Esophagus muscularis mucosa (tissue), 4 donors: ENCODE measurements at regions not wholly inside any gene's neighbourhood (a gene's known extent, or its start where the extent isn't known, plus 50 kb on each side); places are given as distances from the start of the nearest gene placed in this dataset.
"Not testable (repeated sequence)": the region's sequence is repeated elsewhere in the genome, so short reads cannot be mapped to it uniquely, and the experiment has no call there.

Experiments used
- DNase-seq: peaks from one replicate; pipeline ENCODE4 v3.0.0-alpha.2; 2017; ENCODE audit errors: extremely low spot score
- H3K27ac ChIP-seq, 4 donors: fragments of 200-600 bp; sonication (generic); replicated peaks in 1 of 4; 1 replicate in 3 of 4; 2 replicates in 1 of 4; pipeline ENCODE4 v1.5.1; 2016 to 2019; ENCODE audit warnings: mild to moderate bottlenecking in 1 of 4
- H3K27me3 ChIP-seq, 4 donors: fragments of 200-600 bp; sonication (generic); one replicate each; pipeline versions ENCODE4 v1.5.1 to v1.6.0; 2016 to 2019
- H3K36me3 ChIP-seq, 4 donors: fragments of 200-600 bp; sonication (generic); one replicate each; pipeline ENCODE4 v1.5.1; 2016 to 2019
- H3K4me1 ChIP-seq, 4 donors: fragments of 200-600 bp; sonication (generic); one replicate each; pipeline ENCODE4 v1.5.1; 2016 to 2019
- H3K4me3 ChIP-seq, 4 donors: fragments of 200-600 bp; sonication (generic); 1 replicate in 2 of 4; 2 replicates in 2 of 4; pipeline ENCODE4 v1.5.1; 2016 to 2019; ENCODE audit warnings: mild to moderate bottlenecking in 4 of 4, moderate library complexity in 1 of 4
- H3K9me3 ChIP-seq, 4 donors: fragments of 200-600 bp; sonication (generic); 1 replicate in 3 of 4; 2 replicates in 1 of 4; pipeline ENCODE4 v1.5.1; 2016 to 2019
- CTCF ChIP-seq, 3 experiments: fragments of 200-600 bp in 2 of 3; fragments of 450-650 bp in 1 of 3; sonication (generic) in 2 of 3; IDR thresholded peaks; one replicate each; pipeline ENCODE4 v1.5.1; 2017 to 2019; ENCODE audit warnings: antibody characterized with exemption in 3 of 3, mild to moderate bottlenecking in 2 of 3, moderate library complexity in 1 of 3
- EP300 ChIP-seq: sonication (generic); formaldehyde crosslinking; IDR thresholded peaks from one replicate; pipeline ENCODE4 v1.6.1; 2017; ENCODE audit warnings: antibody characterized with exemption
- POLR2A ChIP-seq: fragments of 450-650 bp; IDR thresholded peaks from one replicate; pipeline ENCODE4 v1.6.1; 2017; ENCODE audit warnings: antibody characterized with exemption, moderate library complexity, mild to moderate bottlenecking, low read depth
- POLR2AphosphoS5 ChIP-seq, 2 donors: sonication (generic); formaldehyde crosslinking; IDR thresholded peaks; one replicate each; pipeline ENCODE4 v1.6.1; 2017; ENCODE audit warnings: antibody characterized with exemption in 2 of 2
- WGBS: methylation state at CpG from one replicate; pipeline ENCODE4 v1.1.5; 2018; 5-methylcytosine and 5-hydroxymethylcytosine counted together
- intact Hi-C: fragments of 100-400 bp; cut with DNase I; formaldehyde crosslinking; loops from one replicate; pipeline ENCODE4 v1.15.1; 2023

GRCh38 chr5:85340790-85341189, 956.1 kb upstream of the EDIL3 start:
- intact Hi-C loops = no loop called here
- no peaks in the 10 kb centered on the region for H3K9me3 ChIP-seq
- no peak overlapping the region for H3K27ac ChIP-seq
- TF ChIP-seq POLR2AphosphoS5 (IDR thresholded peaks at IDR 0.05) = no peak
- no peaks in the 10 kb centered on the region for H3K4me1 ChIP-seq
- H3K4me3 ChIP-seq = no peak overlapping the region
- no peaks in the 10 kb centered on the region for H3K27me3 ChIP-seq
- no peaks in the 10 kb centered on the region for H3K36me3 ChIP-seq
- DNase-seq = no peak

- 92% methylated on average over 2 of the region's 2 CpGs for whole genome bisulfite sequencing
- DNase-seq = no peak
- H3K36me3 ChIP-seq = no peaks in the 10 kb centered on the region
- TF ChIP-seq EP300 (no peak), POLR2AphosphoS5 (IDR thresholded peaks at IDR 0.05) (no peak), POLR2A (no peak), CTCF (IDR thresholded peaks at IDR 0.05) (no peak)
- no peaks in the 10 kb centered on the region for H3K4me1 ChIP-seq
- no peaks in the 10 kb centered on the region for H3K27me3 ChIP-seq
- H3K9me3 ChIP-seq = no peaks in the 10 kb centered on the region
- no peak overlapping the region for H3K27ac ChIP-seq
- intact Hi-C loops = no loop called here
- no peak overlapping the region for H3K4me3 ChIP-seq
Measured at GRCh38 chr5:85345818-85346217, 961.1 kb upstream of the EDIL3 start.

- intact Hi-C loops = no loop called here
- WGBS = 88% methylated on average over 1 of the region's 1 CpG
Measured at GRCh38 chr5:85357309-85357708, 972.6 kb upstream of the EDIL3 start.

GRCh38 chr5:85375525-85375924, 990.8 kb upstream of the EDIL3 start:
- H3K9me3 ChIP-seq = peaks cover 0 to 4% (median 0%) of the 10 kb centered on the region in 4 donors
- 63% methylated on average over 4 of the region's 4 CpGs for WGBS
- no peaks in the 10 kb centered on the region for H3K4me1 ChIP-seq
- no peak overlapping the region for H3K27ac ChIP-seq
- TF ChIP-seq POLR2AphosphoS5 (IDR thresholded peaks at IDR 0.05) (no peak), POLR2A (no peak), EP300 (no peak)
- intact Hi-C loops = no loop called here
- no peak overlapping the region for H3K4me3 ChIP-seq
- DNase-seq = no peak
- no peaks in the 10 kb centered on the region for H3K27me3 ChIP-seq
- no peaks in the 10 kb centered on the region for H3K36me3 ChIP-seq

More at GRCh38 chr5:85357309-85357708, 972.6 kb upstream of the EDIL3 start:
- H3K4me3 ChIP-seq = no peak overlapping the region
- H3K9me3 ChIP-seq = no peaks in the 10 kb centered on the region
- no peak overlapping the region for H3K27ac ChIP-seq
- no peaks in the 10 kb centered on the region for H3K36me3 ChIP-seq
- H3K27me3 ChIP-seq = no peaks in the 10 kb centered on the region
- no peak for DNase-seq
- TF ChIP-seq POLR2AphosphoS5 (IDR thresholded peaks at IDR 0.05) = no peak
- no peak for TF ChIP-seq EP300
- no peak for TF ChIP-seq CTCF (IDR thresholded peaks at IDR 0.05)
- no peak for TF ChIP-seq POLR2A
- H3K4me1 ChIP-seq = no peaks in the 10 kb centered on the region

GRCh38 chr5:85388770-85389169, 1004.1 kb upstream of the EDIL3 start:
- Histone ChIP-seq H3K9me3 (peaks cover 0 to 4% (median 0%) of the 10 kb centered on the region in 4 donors), H3K27me3 (no peaks in the 10 kb centered on the region), H3K27ac (no peak overlapping the region), H3K4me1 (no peaks in the 10 kb centered on the region), H3K4me3 (no peak overlapping the region), H3K36me3 (no peaks in the 10 kb centered on the region)
- no peak for DNase-seq
- intact Hi-C loops = no loop called here
- 67% methylated on average over 3 of the region's 3 CpGs for WGBS
- TF ChIP-seq POLR2A (no peak), EP300 (no peak), CTCF (IDR thresholded peaks at IDR 0.05) (no peak), POLR2AphosphoS5 (IDR thresholded peaks at IDR 0.05) (no peak)

GRCh38 chr5:85392309-85392708, 1007.6 kb upstream of the EDIL3 start:
- H3K27ac ChIP-seq, DNase-seq, H3K27me3 ChIP-seq, H3K36me3 ChIP-seq, H3K9me3 ChIP-seq, H3K4me3 ChIP-seq, H3K4me1 ChIP-seq, intact Hi-C loops: not testable (repeated sequence)
- WGBS = 86% methylated on average over 8 of the region's 8 CpGs
